Ascending aorta (tissue), 2 donors: ENCODE measurements at regions not wholly inside any gene's neighbourhood (a gene's known extent, or its start where the extent isn't known, plus 50 kb on each side); places are given as distances from the start of the nearest gene placed in this dataset.
"Not testable (repeated sequence)": the region's sequence is repeated elsewhere in the genome, so short reads cannot be mapped to it uniquely, and the experiment has no call there.

Experiments used
- DNase-seq, 2 donors: peaks; one replicate each; pipeline ENCODE4 v3.0.0-alpha.2; 2019; ENCODE audit warnings: low spot score in 2 of 2
- H3K27ac ChIP-seq, 2 donors: fragments of 200-600 bp; sonication (generic); one replicate each; pipeline ENCODE4 v1.5.1; 2016 to 2017; ENCODE audit warnings: mild to moderate bottlenecking in 1 of 2
- H3K27me3 ChIP-seq: fragments of 200-600 bp; sonication (generic); one replicate; pipeline ENCODE4 v1.5.1; 2017
- H3K36me3 ChIP-seq, 2 donors: fragments of 200-600 bp; sonication (generic); one replicate each; pipeline ENCODE4 v1.5.1; 2016
- H3K4me1 ChIP-seq, 2 donors: fragments of 200-600 bp; sonication (generic); one replicate each; pipeline ENCODE4 v1.5.1; 2016 to 2017; ENCODE audit warnings: mild to moderate bottlenecking in 1 of 2
- H3K4me3 ChIP-seq, 2 donors: fragments of 200-600 bp; sonication (generic); one replicate each; pipeline ENCODE4 v1.5.1; 2016 to 2017; ENCODE audit warnings: mild to moderate bottlenecking in 1 of 2
- H3K9me3 ChIP-seq, 2 donors: fragments of 200-600 bp; sonication (generic); one replicate each; pipeline ENCODE4 v1.5.1; 2016
- CTCF ChIP-seq, 3 experiments: fragments of 200-600 bp in 2 of 3; fragments of 450-650 bp in 1 of 3; sonication (generic) in 2 of 3; IDR thresholded peaks; one replicate each; pipeline ENCODE4 v1.5.1; 2016 to 2019; ENCODE audit warnings: antibody characterized with exemption in 3 of 3, mild to moderate bottlenecking in 1 of 3, moderate library complexity in 1 of 3
- intact Hi-C: fragments of 100-400 bp; cut with DNase I; formaldehyde crosslinking; loops from one replicate; pipeline ENCODE4 v1.15.1; 2023

- Histone ChIP-seq H3K9me3 (no peaks in the 10 kb centered on the region), H3K4me3 (no peak overlapping the region), H3K4me1 (no peaks in the 10 kb centered on the region), H3K27ac (no peak overlapping the region), H3K36me3 (no peaks in the 10 kb centered on the region), H3K27me3 (no peaks in the 10 kb centered on the region)
- no peak for TF ChIP-seq CTCF (IDR thresholded peaks at IDR 0.05)
- DNase-seq = no peak
- intact Hi-C loops = no loop called here
These were observed 264.4 kb downstream of the ETV1 start for GRCh38 chr7:13724977-13725566.

- Histone ChIP-seq H3K9me3 (no peaks in the 10 kb centered on the region), H3K36me3 (no peaks in the 10 kb centered on the region), H3K4me3 (no peak overlapping the region), H3K4me1 (no peaks in the 10 kb centered on the region), H3K27ac (no peak overlapping the region), H3K27me3 (no peaks in the 10 kb centered on the region)
- TF ChIP-seq CTCF (IDR thresholded peaks at IDR 0.05) = no peak
- intact Hi-C loops = no loop called here
- DNase-seq = no peak
These were observed 263.9 kb downstream of the ETV1 start for GRCh38 chr7:13725591-13725990.

- no peak for DNase-seq
- TF ChIP-seq CTCF (IDR thresholded peaks at IDR 0.05) = no peak
These were observed 262.2 kb downstream of the ETV1 start for GRCh38 chr7:13727279-13727678.

GRCh38 chr7:13727751-13728150 lies 261.7 kb downstream of the ETV1 start:
- intact Hi-C loops = no loop called here
- no peaks in the 10 kb centered on the region for H3K36me3 ChIP-seq

More at GRCh38 chr7:13727279-13727678, 262.2 kb downstream of the ETV1 start:
- intact Hi-C loops = no loop called here
- Histone ChIP-seq H3K27me3 (no peaks in the 10 kb centered on the region), H3K36me3 (no peaks in the 10 kb centered on the region), H3K27ac (no peak overlapping the region), H3K9me3 (no peaks in the 10 kb centered on the region), H3K4me3 (no peak overlapping the region), H3K4me1 (no peaks in the 10 kb centered on the region)

GRCh38 chr7:13728430-13728829 lies 261.0 kb downstream of the ETV1 start:
- H3K27me3 ChIP-seq, H3K4me3 ChIP-seq, H3K36me3 ChIP-seq, intact Hi-C loops, H3K9me3 ChIP-seq, DNase-seq, H3K27ac ChIP-seq, H3K4me1 ChIP-seq: not testable (repeated sequence)

More at GRCh38 chr7:13727751-13728150, 261.7 kb downstream of the ETV1 start:
- H3K27ac ChIP-seq = no peak overlapping the region
- H3K27me3 ChIP-seq = no peaks in the 10 kb centered on the region
- no peaks in the 10 kb centered on the region for H3K9me3 ChIP-seq
- no peaks in the 10 kb centered on the region for H3K4me1 ChIP-seq
- no peak for DNase-seq
- no peak overlapping the region for H3K4me3 ChIP-seq
- no peak for TF ChIP-seq CTCF (IDR thresholded peaks at IDR 0.05)

- Histone ChIP-seq H3K27ac (no peak overlapping the region), H3K9me3 (no peaks in the 10 kb centered on the region), H3K27me3 (no peaks in the 10 kb centered on the region), H3K4me1 (no peaks in the 10 kb centered on the region), H3K4me3 (no peak overlapping the region), H3K36me3 (no peaks in the 10 kb centered on the region)
- no peak for TF ChIP-seq CTCF (IDR thresholded peaks at IDR 0.05)
- intact Hi-C loops = no loop called here
- no peak for DNase-seq
These were observed 257.8 kb downstream of the ETV1 start for GRCh38 chr7:13731643-13732042.
